H9 (cell line): ENCODE measurements at regions not wholly inside any gene's neighbourhood (a gene's known extent, or its start where the extent isn't known, plus 50 kb on each side); places are given as distances from the start of the nearest gene placed in this dataset.

Source experiments
- DNase-seq: peaks from one replicate; pipeline ENCODE4 v3.0.0-alpha.2; 2017
- H2AFZ ChIP-seq: one replicate; pipeline ENCODE4 v1.6.1; 2013; ENCODE audit warnings: mild to moderate bottlenecking, low read length, control low read depth, moderate library complexity
- H2AK5ac ChIP-seq: 2 replicates; pipeline ENCODE4 v1.6.1; 2013; ENCODE audit warnings: low read length, control low read depth, mixed read lengths; ENCODE audit not compliant: insufficient read length
- H2BK120ac ChIP-seq: one replicate; pipeline ENCODE4 v1.6.1; 2013; ENCODE audit warnings: low read depth, mild to moderate bottlenecking, low read length, control low read depth, inconsistent platforms; ENCODE audit not compliant: poor library complexity, severe bottlenecking
- H2BK12ac ChIP-seq: 2 replicates; pipeline ENCODE4 v1.6.1; 2013; ENCODE audit warnings: low read length, control low read depth, mixed read lengths, low read depth; ENCODE audit not compliant: insufficient read length
- H2BK15ac ChIP-seq: 2 replicates; pipeline ENCODE4 v1.6.1; 2013; ENCODE audit warnings: low read depth, low read length, control low read depth
- H2BK20ac ChIP-seq: one replicate; pipeline ENCODE4 v1.6.1; 2013; ENCODE audit warnings: low read depth, mild to moderate bottlenecking, low read length, control low read depth, inconsistent platforms; ENCODE audit not compliant: poor library complexity, severe bottlenecking
- H2BK5ac ChIP-seq: 2 replicates; pipeline ENCODE4 v1.6.1; 2013; ENCODE audit warnings: low read length, control low read depth, mixed read lengths; ENCODE audit not compliant: insufficient read length
- H3K14ac ChIP-seq: 2 replicates; pipeline ENCODE4 v1.6.1; 2013; ENCODE audit warnings: low read length, control low read depth; ENCODE audit not compliant: insufficient read depth
- H3K18ac ChIP-seq: 2 replicates; pipeline ENCODE4 v1.6.1; 2013; ENCODE audit warnings: low read depth, mild to moderate bottlenecking, mixed read lengths, low read length, control low read depth; ENCODE audit not compliant: insufficient read length
- H3K23ac ChIP-seq: 2 replicates; pipeline ENCODE4 v1.6.1; 2013; ENCODE audit warnings: low read length, control low read depth, mixed read lengths, low read depth; ENCODE audit not compliant: insufficient read length
- H3K23me2 ChIP-seq: 2 replicates; pipeline ENCODE4 v1.6.1; 2013; ENCODE audit warnings: low read depth, mild to moderate bottlenecking, mixed read lengths, low read length, control low read depth; ENCODE audit not compliant: insufficient read length, poor library complexity, severe bottlenecking
- H3K27ac ChIP-seq: 2 replicates; pipeline ENCODE4 v1.5.1; 2013; ENCODE audit warnings: low read length, control low read depth, mixed read lengths, low read depth; ENCODE audit not compliant: insufficient read length
- H3K27me3 ChIP-seq: 2 replicates; pipeline ENCODE4 v1.6.1; 2013; ENCODE audit warnings: low read length, control low read depth, inconsistent platforms; ENCODE audit not compliant: insufficient read depth
- H3K4ac ChIP-seq: 2 replicates; pipeline ENCODE4 v1.6.1; 2013; ENCODE audit warnings: low read depth, mild to moderate bottlenecking, control low read depth, inconsistent platforms, low read length, moderate library complexity
- H3K4me1 ChIP-seq: 2 replicates; pipeline ENCODE4 v1.6.1; 2013; ENCODE audit warnings: low read length, control low read depth, inconsistent platforms; ENCODE audit not compliant: insufficient read depth
- H3K4me2 ChIP-seq: 2 replicates; pipeline ENCODE4 v1.6.1; 2013; ENCODE audit warnings: low read length, control low read depth, mixed read lengths; ENCODE audit not compliant: insufficient read length, insufficient read depth
- H3K56ac ChIP-seq: 2 replicates; pipeline ENCODE4 v1.6.1; 2013; ENCODE audit warnings: low read depth, mild to moderate bottlenecking, mixed read lengths, low read length, control low read depth; ENCODE audit not compliant: insufficient read length
- H3K79me1 ChIP-seq: 2 replicates; pipeline ENCODE4 v1.6.1; 2013; ENCODE audit warnings: low read depth, mild to moderate bottlenecking, moderate library complexity, low read length, control low read depth, inconsistent platforms; ENCODE audit not compliant: insufficient read depth, poor library complexity, severe bottlenecking
- H3K79me2 ChIP-seq: 2 replicates; pipeline ENCODE4 v1.6.1; 2013; ENCODE audit warnings: low read length, control low read depth, inconsistent platforms; ENCODE audit not compliant: insufficient read depth
- H3K9ac ChIP-seq: 2 replicates; pipeline ENCODE4 v1.6.1; 2013; ENCODE audit warnings: low read length, control low read depth, mixed read lengths; ENCODE audit not compliant: insufficient read length; ENCODE audit errors: extremely low read depth
- H3K9me3 ChIP-seq: one replicate; pipeline ENCODE4 v1.6.1; 2013; ENCODE audit warnings: low read depth, low read length, inconsistent platforms; ENCODE audit not compliant: control insufficient read depth
- H3T11ph ChIP-seq: one replicate; pipeline ENCODE4 v1.6.1; 2013; ENCODE audit warnings: mild to moderate bottlenecking, low read length, control low read depth, inconsistent platforms
- H4K20me1 ChIP-seq: one replicate; pipeline ENCODE4 v1.6.1; 2013; ENCODE audit not compliant: control insufficient read depth, insufficient read length, insufficient read depth
- H4K5ac ChIP-seq: 2 replicates; pipeline ENCODE4 v1.6.1; 2013; ENCODE audit warnings: low read depth, mild to moderate bottlenecking, mixed read lengths, low read length, control low read depth; ENCODE audit not compliant: insufficient read length
- H4K8ac ChIP-seq: replicated peaks from 2 replicates; pipeline ENCODE4 v1.6.1; 2013; ENCODE audit warnings: low read length, control low read depth, mixed read lengths, low read depth; ENCODE audit not compliant: insufficient read length
- H4K91ac ChIP-seq: 2 replicates; pipeline ENCODE4 v1.6.1; 2013; ENCODE audit warnings: low read depth, mild to moderate bottlenecking, moderate library complexity, mixed read lengths, low read length, control low read depth; ENCODE audit not compliant: insufficient read length
- H3K27ac Mint-ChIP-seq, 3 experiments: 2 replicates in 2 of 3; 3 replicates in 1 of 3; pipeline ENCODE4 v1.8.0; 2020 to 2021; ENCODE audit warnings: mixed read lengths in 3 of 3, mild to moderate bottlenecking in 1 of 3, moderate library complexity in 1 of 3
- H3K27me3 Mint-ChIP-seq: 2 replicates; pipeline ENCODE4 v1.8.0; 2021; ENCODE audit warnings: low read depth, mild to moderate bottlenecking, moderate library complexity, mixed read lengths
- H3K36me3 Mint-ChIP-seq, 3 experiments: 2 replicates in 2 of 3; 3 replicates in 1 of 3; pipeline ENCODE4 v1.8.0; 2020 to 2021; ENCODE audit warnings: low read depth in 3 of 3, mixed read lengths in 3 of 3; ENCODE audit not compliant: insufficient read depth in 1 of 3
- H3K4me1 Mint-ChIP-seq, 2 experiments: 2 replicates each; pipeline ENCODE4 v1.8.0; 2020; ENCODE audit warnings: mixed read lengths in 2 of 2
- H3K4me3 Mint-ChIP-seq, 2 experiments: 2 replicates in 1 of 2; 3 replicates in 1 of 2; pipeline ENCODE4 v1.8.0; 2020 to 2021; ENCODE audit warnings: mild to moderate bottlenecking in 2 of 2, mixed read lengths in 2 of 2, moderate library complexity in 1 of 2
- H3K9me3 Mint-ChIP-seq, 2 experiments: 2 replicates in 1 of 2; 3 replicates in 1 of 2; pipeline ENCODE4 v1.8.0; 2020; ENCODE audit warnings: mild to moderate bottlenecking in 2 of 2, mixed read lengths in 2 of 2, moderate library complexity in 1 of 2
- CTCF ChIP-seq: fragments of 200-600 bp; sonication (generic); conservative IDR thresholded peaks from 3 replicates; pipeline ENCODE4 v1.8.0; 2021; ENCODE audit warnings: antibody characterized with exemption, mild to moderate bottlenecking
- WGBS: extraction: QIAGEN DNeasy Blood & Tissue Kit; methylation state at CpG from one replicate; pipeline ENCODE4 v1.1.7; 2013; ENCODE audit warnings: missing lambda C conversion rate, low lambda C conversion rate, mixed read lengths; ENCODE audit not compliant: insufficient read length; ENCODE audit errors: extremely low coverage; 5-methylcytosine and 5-hydroxymethylcytosine counted together

DNA sequence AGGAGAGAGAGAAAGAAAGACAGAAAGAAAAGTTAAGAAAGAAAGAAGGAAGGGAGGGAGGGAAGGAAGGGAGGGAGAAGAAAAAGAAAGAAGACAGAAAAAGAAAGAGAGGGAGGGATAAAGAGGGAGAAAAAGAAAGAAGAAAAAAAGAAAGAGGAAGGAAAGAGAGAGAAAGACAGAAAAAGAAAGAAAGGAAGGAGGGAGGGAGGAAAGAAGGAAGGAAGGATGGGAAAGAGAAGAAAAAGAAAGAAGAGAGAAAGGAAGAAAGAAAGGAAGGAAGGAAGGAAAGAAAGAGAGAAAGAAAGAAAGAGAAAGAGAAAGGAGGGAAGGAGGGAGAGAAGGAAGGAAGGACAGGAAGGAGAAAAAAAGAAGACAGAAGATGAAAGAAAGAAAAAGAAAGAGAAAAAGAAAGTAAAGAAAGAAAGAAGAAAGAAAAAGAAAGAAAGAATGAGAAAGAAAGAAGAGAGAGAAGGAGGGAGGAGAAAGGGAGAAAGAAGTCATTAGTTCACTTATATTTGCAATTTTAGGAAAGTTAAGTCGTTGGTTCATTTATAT is 567.2 kb upstream of the CBLB start:
- Histone ChIP-seq H3T11ph (no peak overlapping the region), H3K23me2 (no peaks in the 10 kb centered on the region), H2BK5ac (no peak overlapping the region), H3K4me2 (no peak overlapping the region), H3K23ac (no peak overlapping the region), H4K20me1 (no peaks in the 10 kb centered on the region), H2BK120ac (no peak overlapping the region), H4K8ac (no peak overlapping the region), H2AK5ac (no peak overlapping the region), H3K56ac (no peak overlapping the region), H3K79me1 (no peaks in the 10 kb centered on the region), H3K4me1 (no peaks in the 10 kb centered on the region), H2BK15ac (no peak overlapping the region), H3K18ac (no peak overlapping the region), H3K4ac (no peak overlapping the region), H2BK20ac (no peak overlapping the region), H3K14ac (no peak overlapping the region), H3K27ac (no peak overlapping the region), H2BK12ac (no peak overlapping the region), H2AFZ (no peak overlapping the region), H4K5ac (no peak overlapping the region), H3K79me2 (no peaks in the 10 kb centered on the region), H3K9me3 (no peaks in the 10 kb centered on the region), H4K91ac (no peak overlapping the region), H3K9ac (no peak overlapping the region), H3K27me3 (no peaks in the 10 kb centered on the region)
- Mint-ChIP-seq H3K27me3 (no peaks in the 10 kb centered on the region), H3K4me3 (no peak overlapping the region), H3K9me3 (no peaks in the 10 kb centered on the region; a peak in 1 of 5 replicates), H3K4me1 (no peaks in the 10 kb centered on the region), H3K36me3 (no peaks in the 10 kb centered on the region), H3K27ac (no peak overlapping the region; a peak in 1 of 7 replicates)
- no peak for DNase-seq
- TF ChIP-seq CTCF: no peak
- WGBS: no CpG with 5 or more reads among the region's 1 CpG
